Lower leg skin (tissue), 4 donors: ENCODE measurements at regions not wholly inside any gene's neighbourhood (a gene's known extent, or its start where the extent isn't known, plus 50 kb on each side); places are given as distances from the start of the nearest gene placed in this dataset.

Experiments
- DNase-seq, 2 donors: peaks; one replicate each; pipeline ENCODE4 v3.0.0-alpha.2; 2019; ENCODE audit warnings: low spot score in 2 of 2
- H3K4me3 ChIP-seq: fragments of 200-600 bp; sonication (generic); 2 replicates; pipeline ENCODE4 v1.5.1; 2017; ENCODE audit warnings: mild to moderate bottlenecking, low read depth; ENCODE audit not compliant: poor library complexity, severe bottlenecking
- CTCF ChIP-seq, 3 donors: fragments of 450-650 bp; IDR thresholded peaks; one replicate each; pipeline ENCODE4 v1.5.1; 2016; ENCODE audit warnings: antibody characterized with exemption in 3 of 3, mild to moderate bottlenecking in 3 of 3, moderate library complexity in 2 of 3
- POLR2A ChIP-seq, 2 donors: fragments of 450-650 bp; IDR thresholded peaks; one replicate each; pipeline ENCODE4 v1.6.1; 2016 to 2017; ENCODE audit warnings: antibody characterized with exemption in 2 of 2, mild to moderate bottlenecking in 1 of 2, moderate library complexity in 1 of 2
- WGBS, 2 donors: methylation state at CpG; one replicate each; pipeline ENCODE4 v1.1.5; 2018; 5-methylcytosine and 5-hydroxymethylcytosine counted together
- intact Hi-C: fragments of 100-400 bp; cut with DNase I; formaldehyde crosslinking; loops from one replicate; pipeline ENCODE4 v1.15.0; 2023; ENCODE audit warnings: low total_unique reads

GRCh38 chr13:73466561-73466960 lies 407.8 kb downstream of the KLF5 start:
- intact Hi-C loops = no loop called here
- 61 to 65% methylated on average over 4 of the region's 4 CpGs for WGBS, 2 donors
- H3K4me3 ChIP-seq = no peak overlapping the region
- TF ChIP-seq POLR2A (IDR thresholded peaks at IDR 0.05) (no peak), CTCF (IDR thresholded peaks at IDR 0.05) (no peak)
- no peak for DNase-seq

- no peak for DNase-seq
- TF ChIP-seq CTCF (IDR thresholded peaks at IDR 0.05) = no peak
- TF ChIP-seq POLR2A (IDR thresholded peaks at IDR 0.05) = no peak
- 22 to 29% methylated on average over 3 of the region's 3 CpGs for WGBS, 2 donors
- no peak overlapping the region for H3K4me3 ChIP-seq
- intact Hi-C loops = no loop called here
Measured at GRCh38 chr13:73465617-73465971, 406.8 kb downstream of the KLF5 start.

GRCh38 chr13:73464758-73465616 lies 406.2 kb downstream of the KLF5 start:
- intact Hi-C loops = no loop called here
- DNase-seq = no peak
- TF ChIP-seq POLR2A (IDR thresholded peaks at IDR 0.05) (no peak), CTCF (IDR thresholded peaks at IDR 0.05) (no peak)
- 33 to 37% methylated on average over 5 of the region's 5 CpGs for WGBS, 2 donors
- H3K4me3 ChIP-seq = no peak overlapping the region

- H3K4me3 ChIP-seq = no peak overlapping the region
- DNase-seq = no peak
- WGBS, 2 donors = 75 to 84% methylated on average over 4 of the region's 4 CpGs
- TF ChIP-seq POLR2A (IDR thresholded peaks at IDR 0.05) = no peak
- TF ChIP-seq CTCF (IDR thresholded peaks at IDR 0.05) = no peak
- intact Hi-C loops = no loop called here
Measured at GRCh38 chr13:73462241-73462640, 403.4 kb downstream of the KLF5 start.

GRCh38 chr13:73451221-73452029 lies 392.6 kb downstream of the KLF5 start:
- 78 to 80% methylated on average over 10 of the region's 10 CpGs for WGBS, 2 donors
- DNase-seq = no peak
- intact Hi-C loops = no loop called here
- H3K4me3 ChIP-seq = no peak overlapping the region
- TF ChIP-seq CTCF (IDR thresholded peaks at IDR 0.05) (no peak), POLR2A (IDR thresholded peaks at IDR 0.05) (no peak)
